GM21515 (cell line): ENCODE measurements at regions not wholly inside any gene's neighbourhood (a gene's known extent, or its start where the extent isn't known, plus 50 kb on each side); places are given as distances from the start of the nearest gene placed in this dataset.

Experiments used
- ATAC-seq: cut with Tn5 transposase; IDR thresholded peaks from one replicate; pipeline ENCODE4 v1.9.1; 2021; ENCODE audit not compliant: unreplicated experiment

GRCh38 chr3:107970993-107971580 lies 119.7 kb downstream of the CD47 start:
- no peak for ATAC-seq

- no peak for ATAC-seq
These were observed 120.6 kb downstream of the CD47 start for GRCh38 chr3:107969994-107970819.

DNA sequence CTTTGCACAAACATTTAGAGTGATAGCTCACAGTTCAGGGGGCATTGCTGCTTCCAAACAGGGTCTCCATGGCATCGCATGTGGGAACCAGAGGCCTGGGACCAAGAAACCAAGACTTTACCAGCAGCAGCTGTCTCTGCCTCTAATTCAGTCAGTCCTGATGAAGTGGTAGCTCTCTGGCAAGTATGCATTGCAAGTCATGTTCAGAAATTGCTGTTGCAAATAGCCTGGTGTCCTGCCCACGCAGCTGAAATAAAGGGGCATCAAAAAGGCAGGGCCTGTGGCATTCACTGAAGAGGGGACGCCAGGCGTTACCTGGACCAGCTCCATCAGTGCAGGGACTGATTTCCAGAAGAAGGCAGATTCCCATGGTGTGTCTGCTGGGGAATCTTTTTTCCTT lies 121.3 kb downstream of the CD47 start:
- no peak for ATAC-seq

GRCh38 chr3:107966276-107966675 lies 124.6 kb downstream of the CD47 start:
- ATAC-seq, result no peak

GRCh38 chr3:107965136-107965655 lies 125.6 kb downstream of the CD47 start:
- ATAC-seq, result no peak

DNA sequence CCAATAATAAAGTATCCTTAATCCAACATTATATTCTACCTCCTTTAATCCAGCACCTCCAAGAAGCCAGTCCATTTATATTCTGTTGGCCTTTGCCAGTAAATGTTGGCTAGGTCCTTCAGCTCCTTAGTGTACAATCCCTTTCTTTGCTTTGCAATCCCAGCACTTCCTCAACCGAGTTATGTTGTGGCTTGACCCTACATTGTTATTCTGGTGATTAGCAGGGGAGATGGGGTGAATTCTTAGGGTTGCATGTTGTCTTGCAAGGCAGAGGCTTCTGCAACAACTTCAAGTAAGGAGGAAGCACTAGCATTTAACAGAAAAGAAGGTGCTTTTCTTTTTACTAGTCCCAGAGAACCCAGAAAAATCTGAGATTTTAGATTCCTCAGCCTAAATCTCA lies 127.2 kb downstream of the CD47 start:
- no peak for ATAC-seq

- no peak for ATAC-seq
These were observed 127.9 kb downstream of the CD47 start for GRCh38 chr3:107962946-107963345.

- ATAC-seq, result no peak
These were observed 128.8 kb downstream of the CD47 start for GRCh38 chr3:107962037-107962436.

- ATAC-seq, result no peak
These were observed 131.2 kb downstream of the CD47 start for GRCh38 chr3:107959550-107960154.

GRCh38 chr3:107958146-107958545 lies 132.7 kb downstream of the CD47 start:
- no peak for ATAC-seq

GRCh38 chr3:107956991-107957900 lies 133.6 kb downstream of the CD47 start:
- ATAC-seq, result no peak

DNA sequence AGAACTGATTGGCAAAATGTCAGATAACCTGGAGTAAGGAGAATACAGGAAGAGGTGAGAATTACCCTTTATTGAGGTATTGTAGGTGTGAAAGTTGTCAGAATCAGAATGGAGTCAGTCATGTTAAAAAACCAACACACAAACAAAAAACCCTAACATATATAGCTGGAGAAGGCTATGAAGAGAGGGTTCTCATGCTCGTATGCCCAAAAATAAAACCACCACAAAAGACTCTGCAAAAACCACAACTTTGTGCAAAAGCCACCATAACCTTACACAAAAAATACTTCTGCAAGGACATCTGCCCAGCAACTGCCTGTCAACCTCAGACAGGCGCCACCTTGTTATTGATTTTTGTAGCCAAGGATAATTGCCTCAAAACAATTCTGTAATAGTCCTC lies 136.0 kb downstream of the CD47 start:
- ATAC-seq, result no peak

GRCh38 chr3:107953722-107954121 lies 137.1 kb downstream of the CD47 start:
- ATAC-seq, result no peak

DNA sequence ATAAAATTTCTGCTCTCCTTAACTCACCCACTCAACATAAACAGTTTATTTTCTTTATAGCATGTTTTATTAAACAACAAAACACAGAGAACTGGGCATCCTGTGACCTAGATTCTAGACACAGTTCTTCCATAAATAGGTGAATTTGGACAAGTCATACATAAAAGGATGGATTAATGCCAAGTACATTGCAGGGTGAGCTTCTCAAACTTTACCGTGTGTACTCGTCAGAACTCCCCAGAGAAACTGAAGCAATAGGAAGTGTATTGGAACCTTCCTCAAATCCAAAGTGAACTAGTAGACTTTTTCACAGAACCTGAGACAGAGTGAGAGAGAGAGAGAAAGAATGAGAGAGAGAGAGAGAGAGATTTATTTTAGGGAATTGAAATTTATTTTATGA lies 139.7 kb downstream of the CD47 start:
- ATAC-seq, result no peak

DNA sequence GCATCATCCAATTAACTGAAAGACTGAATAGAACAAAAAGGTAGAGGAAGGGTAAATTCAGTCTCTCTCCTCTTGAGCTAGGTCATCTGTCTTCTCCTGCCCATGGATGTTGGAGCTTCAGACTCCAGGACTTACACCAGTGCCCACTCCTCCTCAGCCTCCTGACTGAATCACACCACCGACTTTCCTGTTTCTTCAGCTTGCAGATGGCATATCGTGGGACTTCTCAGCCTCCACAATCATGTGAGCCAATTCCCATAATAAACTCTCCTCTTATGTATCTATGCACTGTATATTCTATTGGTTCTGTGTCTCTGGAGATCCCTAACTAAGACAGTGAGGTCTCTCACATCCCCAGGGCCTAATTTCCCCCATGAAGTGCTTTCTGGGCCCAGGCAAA lies 140.4 kb downstream of the CD47 start:
- ATAC-seq, result no peak

GRCh38 chr3:107949394-107949970 lies 141.3 kb downstream of the CD47 start:
- no peak for ATAC-seq

DNA sequence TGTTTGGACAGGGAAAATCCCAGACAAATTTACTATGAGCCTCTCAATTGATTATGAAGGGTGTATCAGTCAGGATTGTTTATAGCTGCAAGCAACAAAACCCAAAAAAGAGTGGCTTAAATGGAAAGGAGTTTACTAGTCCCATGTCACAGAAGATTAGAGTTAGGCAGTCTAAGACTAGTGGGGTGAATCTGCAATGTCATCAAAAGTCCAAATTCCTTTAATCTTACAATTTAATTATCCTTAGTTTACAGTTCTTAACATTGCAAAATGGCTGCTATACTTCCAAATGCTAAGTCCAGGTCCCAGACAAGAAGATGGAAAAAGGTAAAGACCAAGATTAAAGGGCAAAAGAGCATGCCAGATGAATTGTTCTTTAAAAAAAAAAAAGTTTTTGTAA lies 143.6 kb downstream of the CD47 start:
- ATAC-seq, result no peak

- ATAC-seq, result no peak
These were observed 144.1 kb downstream of the CD47 start for GRCh38 chr3:107946700-107947099.

- no peak for ATAC-seq
These were observed 145.3 kb downstream of the CD47 start for GRCh38 chr3:107945417-107946094.
